Neural cell (in vitro differentiated cells): ENCODE measurements at regions not wholly inside any gene's neighbourhood (a gene's known extent, or its start where the extent isn't known, plus 50 kb on each side); places are given as distances from the start of the nearest gene placed in this dataset.
"Not testable (repeated sequence)": the region's sequence is repeated elsewhere in the genome, so short reads cannot be mapped to it uniquely, and the experiment has no call there.

Experiments
- CTCF ChIP-seq: fragments of 450-650 bp; IDR thresholded peaks from 2 replicates; pipeline ENCODE4 v1.5.1; 2014; ENCODE audit warnings: antibody characterized with exemption, mild to moderate bottlenecking, moderate library complexity; ENCODE audit not compliant: poor library complexity, severe bottlenecking
- EZH2 ChIP-seq: fragments of 200-600, 300-800 bp; shearing (Covaris generic), sonication (generic); IDR thresholded peaks from 2 replicates; pipeline ENCODE4 v1.6.1; 2014; ENCODE audit warnings: antibody characterized with exemption, low read length, borderline replicate concordance, mild to moderate bottlenecking; ENCODE audit not compliant: insufficient read depth, poor library complexity, severe bottlenecking
- RAD21 ChIP-seq: fragments of 450-650 bp; conservative IDR thresholded peaks from 2 replicates; pipeline ENCODE4 v1.6.1; 2014; ENCODE audit warnings: antibody characterized with exemption, mild to moderate bottlenecking, moderate library complexity

GRCh38 chr6:50394139-50394538 is 319.2 kb upstream of the TFAP2D start:
- TF ChIP-seq RAD21, CTCF, EZH2: not testable (repeated sequence)
